Coronary artery (tissue), 2 donors: ENCODE measurements at regions not wholly inside any gene's neighbourhood (a gene's known extent, or its start where the extent isn't known, plus 50 kb on each side); places are given as distances from the start of the nearest gene placed in this dataset.

Experiments
- DNase-seq: peaks from one replicate; pipeline ENCODE4 v3.0.0-alpha.2; 2017; ENCODE audit warnings: low spot score
- H3K27ac ChIP-seq, 2 donors: fragments of 200-600 bp; sonication (generic); one replicate each; pipeline ENCODE4 v1.5.1; 2016 to 2019
- H3K4me3 ChIP-seq: fragments of 200-600 bp; sonication (generic); 2 replicates; pipeline ENCODE4 v1.5.1; 2016; ENCODE audit warnings: mild to moderate bottlenecking, moderate library complexity
- TF ChIP-seq, protein P1 (sequence below): fragments of 200-600 bp; sonication (generic); IDR thresholded peaks from one replicate; pipeline ENCODE4 v1.5.1; 2019; ENCODE audit warnings: antibody characterized with exemption

DNA sequence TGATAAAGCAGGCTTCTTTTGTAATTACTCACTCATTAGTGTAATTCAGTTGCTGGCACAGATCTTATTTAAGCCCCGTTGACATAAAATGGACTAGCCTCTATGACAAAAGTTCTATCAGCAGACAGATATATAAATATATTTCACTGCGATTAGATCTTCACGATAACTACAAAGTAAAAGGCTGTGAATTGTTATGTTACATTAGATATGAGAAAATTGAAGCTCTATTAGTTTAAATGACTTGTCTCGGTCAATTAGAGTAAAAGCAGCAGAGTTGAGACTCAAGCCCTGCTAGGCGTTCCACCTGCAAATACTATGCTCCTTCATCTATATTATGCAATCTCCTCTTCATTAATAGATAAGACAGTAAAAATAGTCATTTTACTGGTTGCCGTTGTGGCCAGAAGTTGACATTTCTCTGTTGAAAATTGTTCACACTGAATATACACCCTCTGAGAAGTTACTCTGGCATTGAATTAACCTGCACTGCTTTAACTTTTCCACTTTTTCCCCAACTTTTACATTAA lies 136.7 kb downstream of the DKK1 start:
- DNase-seq: no peak
- TF ChIP-seq, protein P1, sequence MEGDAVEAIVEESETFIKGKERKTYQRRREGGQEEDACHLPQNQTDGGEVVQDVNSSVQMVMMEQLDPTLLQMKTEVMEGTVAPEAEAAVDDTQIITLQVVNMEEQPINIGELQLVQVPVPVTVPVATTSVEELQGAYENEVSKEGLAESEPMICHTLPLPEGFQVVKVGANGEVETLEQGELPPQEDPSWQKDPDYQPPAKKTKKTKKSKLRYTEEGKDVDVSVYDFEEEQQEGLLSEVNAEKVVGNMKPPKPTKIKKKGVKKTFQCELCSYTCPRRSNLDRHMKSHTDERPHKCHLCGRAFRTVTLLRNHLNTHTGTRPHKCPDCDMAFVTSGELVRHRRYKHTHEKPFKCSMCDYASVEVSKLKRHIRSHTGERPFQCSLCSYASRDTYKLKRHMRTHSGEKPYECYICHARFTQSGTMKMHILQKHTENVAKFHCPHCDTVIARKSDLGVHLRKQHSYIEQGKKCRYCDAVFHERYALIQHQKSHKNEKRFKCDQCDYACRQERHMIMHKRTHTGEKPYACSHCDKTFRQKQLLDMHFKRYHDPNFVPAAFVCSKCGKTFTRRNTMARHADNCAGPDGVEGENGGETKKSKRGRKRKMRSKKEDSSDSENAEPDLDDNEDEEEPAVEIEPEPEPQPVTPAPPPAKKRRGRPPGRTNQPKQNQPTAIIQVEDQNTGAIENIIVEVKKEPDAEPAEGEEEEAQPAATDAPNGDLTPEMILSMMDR: no peak
- Histone ChIP-seq H3K4me3 (no peak overlapping the region), H3K27ac (no peak overlapping the region)

DNA sequence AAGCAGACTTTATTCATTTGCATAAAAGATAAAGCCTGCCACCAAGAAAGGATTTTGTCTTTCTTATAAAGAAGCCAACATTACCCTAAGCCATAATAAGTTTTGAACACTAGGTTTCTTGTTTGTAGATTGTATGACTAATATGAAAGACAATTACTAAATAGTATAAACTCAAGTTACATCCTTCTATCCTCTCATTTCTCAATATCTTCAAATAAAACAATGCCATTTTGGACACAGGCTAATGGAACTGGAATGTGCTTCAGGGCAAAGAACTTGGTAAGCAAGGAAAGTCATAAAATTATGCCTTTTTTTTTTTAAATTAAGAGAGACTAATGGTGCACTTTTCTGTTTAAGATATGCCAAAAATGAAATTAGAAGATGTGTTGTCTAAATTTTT lies 137.7 kb downstream of the DKK1 start:
- no peak overlapping the region for H3K27ac ChIP-seq
- no peak for DNase-seq
- H3K4me3 ChIP-seq: no peak overlapping the region
- TF ChIP-seq, protein P1: no peak

DNA sequence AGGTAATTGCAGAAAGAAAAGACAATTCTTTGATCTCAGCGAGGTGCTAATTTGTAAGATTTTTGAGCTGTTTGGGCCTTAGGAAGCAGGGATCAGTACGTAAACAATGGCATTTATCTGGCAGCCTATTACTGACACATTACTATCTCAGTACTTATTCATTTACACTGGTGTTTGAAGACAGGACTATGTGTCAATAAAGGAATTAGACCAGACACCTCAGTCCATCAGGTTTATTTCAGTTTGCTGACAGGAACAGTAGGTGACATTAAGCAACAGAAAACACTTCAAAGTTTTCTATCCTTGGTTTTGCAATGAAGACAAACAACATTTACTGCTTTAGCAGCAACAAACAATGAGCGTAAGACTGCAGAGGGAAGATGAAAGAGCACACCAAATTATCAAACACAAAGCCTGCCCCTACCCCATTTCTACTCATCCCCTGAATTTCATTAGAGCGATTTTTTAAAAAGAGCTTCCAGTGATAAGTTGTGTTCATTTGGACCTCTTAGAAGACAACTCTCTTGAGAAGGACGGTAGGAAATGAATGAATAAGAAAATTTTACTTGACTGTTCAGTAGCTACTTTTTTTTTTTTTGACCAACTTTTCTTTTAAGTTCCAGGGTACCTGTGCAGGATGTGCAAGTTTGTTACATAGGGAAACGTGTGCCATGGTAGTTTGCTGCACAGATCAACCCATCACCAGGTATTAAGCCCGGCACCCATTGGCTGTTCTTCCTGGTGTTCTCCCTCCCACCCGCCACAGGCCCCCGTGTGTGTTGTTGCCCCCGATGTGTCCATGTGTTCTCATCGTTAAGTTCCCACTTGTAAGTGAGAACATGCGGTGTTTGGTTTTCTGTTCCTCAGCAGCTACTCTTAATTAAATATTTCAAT lies 138.8 kb downstream of the DKK1 start:
- TF ChIP-seq, protein P1: no peak
- H3K27ac ChIP-seq: no peak overlapping the region
- no peak for DNase-seq
- no peak overlapping the region for H3K4me3 ChIP-seq

DNA sequence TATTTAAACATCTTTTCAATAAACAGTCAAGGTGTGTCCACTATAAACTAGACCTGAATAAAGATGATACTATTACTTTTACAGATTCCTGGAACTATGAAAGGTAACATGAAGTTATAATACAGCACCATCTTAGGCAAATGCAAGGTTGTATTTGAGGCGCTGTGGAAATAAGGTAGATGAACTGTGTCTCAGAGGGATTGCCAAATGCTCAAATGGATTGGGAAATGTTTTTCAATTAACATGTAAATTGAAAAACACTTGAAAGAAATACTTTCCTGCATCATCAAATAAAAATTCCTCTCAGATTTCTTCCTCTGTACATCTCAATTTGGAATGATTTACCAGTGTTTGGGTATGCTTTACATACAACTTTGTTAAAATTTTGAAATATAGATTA lies 139.4 kb downstream of the DKK1 start:
- DNase-seq: no peak
- Histone ChIP-seq H3K4me3 (no peak overlapping the region), H3K27ac (no peak overlapping the region)
- TF ChIP-seq, protein P1: no peak

DNA sequence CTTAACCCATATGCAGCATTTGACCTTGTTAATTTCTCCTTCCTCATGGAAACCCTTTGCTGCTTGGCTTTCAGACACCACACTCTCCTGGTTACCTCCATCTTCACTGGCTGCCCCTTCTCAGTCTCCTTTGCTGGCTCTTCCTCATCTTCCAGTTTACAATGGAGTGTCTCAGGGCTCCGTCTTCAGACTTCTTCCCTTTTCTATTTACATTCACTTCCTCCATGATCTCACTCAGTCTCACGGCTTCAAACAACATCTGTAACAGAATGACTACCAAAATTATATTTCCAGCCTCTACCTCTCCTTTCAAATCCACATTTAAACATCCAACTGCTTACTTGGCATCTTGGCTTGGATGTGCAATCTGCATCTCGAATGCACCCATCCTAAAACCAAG lies 140.4 kb downstream of the DKK1 start:
- Histone ChIP-seq H3K4me3 (no peak overlapping the region), H3K27ac (no peak overlapping the region)
- DNase-seq: no peak
- TF ChIP-seq, protein P1: no peak

DNA sequence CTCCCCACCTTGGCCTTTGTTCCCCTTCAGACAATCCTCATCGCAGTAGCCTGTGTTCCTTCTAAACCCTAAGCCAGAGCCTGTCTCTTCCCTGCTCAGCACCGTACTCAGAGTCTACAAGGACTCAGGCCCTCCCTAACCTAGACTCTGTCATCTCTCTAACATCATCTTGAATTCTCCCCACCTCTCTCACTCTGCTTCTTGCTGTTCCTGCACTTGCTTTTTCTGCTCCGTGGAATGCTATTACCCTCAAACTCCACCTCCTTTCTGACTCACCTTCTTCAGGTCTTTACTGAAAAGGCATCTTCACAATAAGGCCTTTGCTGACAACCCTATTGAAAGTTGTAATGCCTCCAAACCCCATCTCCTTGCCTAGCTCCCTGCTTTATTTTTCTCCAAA lies 141.0 kb downstream of the DKK1 start:
- Histone ChIP-seq H3K27ac (no peak overlapping the region), H3K4me3 (no peak overlapping the region)
- no peak for DNase-seq
- TF ChIP-seq, protein P1: no peak

DNA sequence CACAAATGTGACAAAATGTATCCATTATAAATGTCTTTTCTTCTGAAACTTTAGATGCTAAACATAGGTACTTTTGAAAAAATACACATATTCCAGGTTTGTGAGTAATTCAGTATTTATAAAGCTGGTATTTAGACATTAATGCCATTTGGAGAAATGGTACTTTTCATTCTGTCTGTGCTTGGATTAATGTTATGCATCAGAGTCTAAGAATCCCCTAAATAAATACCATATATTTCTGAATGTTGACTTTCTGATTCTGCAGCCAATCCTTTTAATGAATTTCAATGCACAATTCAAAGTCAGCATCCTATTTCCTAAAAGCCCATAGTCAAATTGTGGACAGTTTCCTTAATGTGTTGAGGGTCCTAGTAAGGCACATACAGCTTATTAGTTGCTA lies 145.0 kb downstream of the DKK1 start:
- Histone ChIP-seq H3K4me3 (no peak overlapping the region), H3K27ac (no peak overlapping the region)
- TF ChIP-seq, protein P1: no peak
- no peak for DNase-seq
